Choroid plexus epithelial cell (primary cell): ENCODE measurements at regions not wholly inside any gene's neighbourhood (a gene's known extent, or its start where the extent isn't known, plus 50 kb on each side); places are given as distances from the start of the nearest gene placed in this dataset.

Experiments
- DNase-seq: peaks from one replicate; pipeline ENCODE4 v3.0.0-alpha.2; 2010; ENCODE audit warnings: low read depth
- H3K4me3 ChIP-seq: 2 replicates; pipeline ENCODE4 v1.5.1; 2011; ENCODE audit warnings: low read depth, mild to moderate bottlenecking, control low read depth, low read length, moderate library complexity
- TF ChIP-seq, protein P1 (sequence below): conservative IDR thresholded peaks from 2 replicates; pipeline ENCODE4 v1.5.1; 2011; ENCODE audit warnings: low read depth, mild to moderate bottlenecking, control low read depth, inconsistent platforms, low read length, moderate library complexity

DNA sequence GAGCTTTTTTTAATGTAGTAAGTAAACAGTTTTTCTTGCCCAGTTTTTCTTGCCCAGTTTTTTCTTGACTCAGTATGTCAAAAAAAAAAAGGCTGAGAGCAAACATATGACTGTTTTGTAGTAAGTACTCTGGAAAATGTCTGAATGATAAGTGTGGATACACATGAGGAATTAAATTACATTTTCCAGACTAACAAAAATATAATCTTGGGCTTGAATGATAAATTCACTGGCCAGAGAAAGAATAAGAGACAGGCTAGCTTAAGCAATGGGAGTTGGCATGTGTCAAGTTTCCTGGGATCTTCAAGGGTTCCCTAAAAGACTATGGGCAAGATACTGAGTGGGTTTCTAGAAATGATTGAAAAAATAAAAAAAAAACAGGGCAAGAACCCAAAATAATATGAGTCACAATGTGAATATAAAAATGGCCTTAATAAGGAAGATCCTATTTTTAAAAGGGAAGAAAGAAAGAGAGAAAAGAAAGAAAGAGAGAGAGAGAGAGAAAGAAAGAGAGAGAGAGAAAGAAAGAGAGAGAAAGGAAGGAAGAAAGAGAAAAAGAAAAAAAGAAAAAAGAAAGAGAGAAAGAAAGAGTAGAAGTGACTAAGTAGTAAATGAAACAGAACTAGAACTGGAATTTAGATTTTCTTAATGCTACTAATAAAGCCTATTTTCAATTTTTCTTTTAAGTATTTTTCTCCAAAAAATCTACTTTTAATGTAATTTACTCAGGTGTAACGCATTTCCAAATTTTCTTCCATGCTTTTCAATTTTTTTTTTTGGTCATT, 60.2 kb downstream of the TFPI2 start:
- no peak overlapping the region for H3K4me3 ChIP-seq
- no peak for DNase-seq
- TF ChIP-seq, protein P1, sequence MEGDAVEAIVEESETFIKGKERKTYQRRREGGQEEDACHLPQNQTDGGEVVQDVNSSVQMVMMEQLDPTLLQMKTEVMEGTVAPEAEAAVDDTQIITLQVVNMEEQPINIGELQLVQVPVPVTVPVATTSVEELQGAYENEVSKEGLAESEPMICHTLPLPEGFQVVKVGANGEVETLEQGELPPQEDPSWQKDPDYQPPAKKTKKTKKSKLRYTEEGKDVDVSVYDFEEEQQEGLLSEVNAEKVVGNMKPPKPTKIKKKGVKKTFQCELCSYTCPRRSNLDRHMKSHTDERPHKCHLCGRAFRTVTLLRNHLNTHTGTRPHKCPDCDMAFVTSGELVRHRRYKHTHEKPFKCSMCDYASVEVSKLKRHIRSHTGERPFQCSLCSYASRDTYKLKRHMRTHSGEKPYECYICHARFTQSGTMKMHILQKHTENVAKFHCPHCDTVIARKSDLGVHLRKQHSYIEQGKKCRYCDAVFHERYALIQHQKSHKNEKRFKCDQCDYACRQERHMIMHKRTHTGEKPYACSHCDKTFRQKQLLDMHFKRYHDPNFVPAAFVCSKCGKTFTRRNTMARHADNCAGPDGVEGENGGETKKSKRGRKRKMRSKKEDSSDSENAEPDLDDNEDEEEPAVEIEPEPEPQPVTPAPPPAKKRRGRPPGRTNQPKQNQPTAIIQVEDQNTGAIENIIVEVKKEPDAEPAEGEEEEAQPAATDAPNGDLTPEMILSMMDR, result no peak

DNA sequence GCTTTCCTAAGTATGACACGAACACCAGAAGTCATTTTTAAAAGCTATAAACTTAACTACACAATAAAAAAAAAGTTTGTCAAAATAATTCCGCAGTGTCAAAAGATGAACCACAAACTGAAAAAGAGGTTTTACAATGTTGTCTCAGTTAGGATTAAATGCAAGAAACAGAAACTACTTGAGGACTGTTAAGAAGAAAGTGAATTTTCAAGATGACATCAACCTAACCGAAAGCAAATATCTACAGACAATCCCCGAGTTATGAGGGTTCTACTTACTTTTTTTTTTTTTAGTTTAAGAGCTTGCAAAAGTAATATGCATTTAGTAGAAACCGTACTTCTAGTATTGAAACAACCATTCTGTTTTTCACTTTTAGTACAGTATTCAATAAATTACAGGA, 62.3 kb downstream of the TFPI2 start:
- TF ChIP-seq, protein P1, result no peak
- no peak for DNase-seq
- H3K4me3 ChIP-seq, result no peak overlapping the region

- no peak overlapping the region for H3K4me3 ChIP-seq
- TF ChIP-seq, protein P1, result no peak
- no peak for DNase-seq
Observed at GRCh38 chr7:93823621-93824020, 66.9 kb downstream of the TFPI2 start.

DNA sequence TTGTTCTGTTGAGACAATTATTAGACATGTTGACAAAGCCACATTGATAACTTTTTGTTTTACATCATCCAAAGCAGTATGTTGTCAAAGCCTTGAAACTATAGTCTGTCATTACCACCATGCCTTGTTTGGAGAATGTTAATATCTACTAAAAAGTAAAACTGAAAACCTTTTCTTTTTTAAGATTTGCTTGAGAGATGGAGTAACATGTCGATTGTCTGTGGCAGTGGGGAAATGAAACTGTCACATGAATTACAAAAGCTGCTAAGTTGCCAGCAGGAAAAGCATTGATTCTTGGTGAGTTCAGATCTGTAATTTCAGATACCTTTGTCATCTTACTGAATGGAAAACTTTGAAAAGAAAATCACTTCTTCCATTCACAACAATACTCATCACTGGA, 69.1 kb downstream of the TFPI2 start:
- no peak for DNase-seq
- TF ChIP-seq, protein P1, result no peak
- no peak overlapping the region for H3K4me3 ChIP-seq

DNA sequence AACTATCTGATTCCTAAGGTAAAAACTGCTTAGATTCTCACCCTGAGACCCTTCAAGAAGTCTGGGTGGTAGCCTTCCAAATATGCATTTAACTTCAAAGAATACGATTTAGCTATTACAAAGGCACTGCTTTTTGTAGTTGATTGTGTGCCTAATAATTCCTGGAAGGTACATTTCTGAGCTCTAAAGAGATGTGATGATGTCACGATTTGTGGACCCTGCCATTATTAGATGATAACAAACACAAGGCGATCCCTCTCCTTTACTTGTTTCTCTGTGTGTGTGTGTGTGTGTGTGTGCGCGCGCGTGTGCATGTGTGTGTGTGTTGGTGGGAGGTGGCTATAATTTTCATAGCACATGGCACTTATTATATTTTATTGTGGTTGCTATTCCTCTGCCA, 70.9 kb downstream of the TFPI2 start:
- no peak overlapping the region for H3K4me3 ChIP-seq
- TF ChIP-seq, protein P1, result no peak
- DNase-seq, result no peak

DNA sequence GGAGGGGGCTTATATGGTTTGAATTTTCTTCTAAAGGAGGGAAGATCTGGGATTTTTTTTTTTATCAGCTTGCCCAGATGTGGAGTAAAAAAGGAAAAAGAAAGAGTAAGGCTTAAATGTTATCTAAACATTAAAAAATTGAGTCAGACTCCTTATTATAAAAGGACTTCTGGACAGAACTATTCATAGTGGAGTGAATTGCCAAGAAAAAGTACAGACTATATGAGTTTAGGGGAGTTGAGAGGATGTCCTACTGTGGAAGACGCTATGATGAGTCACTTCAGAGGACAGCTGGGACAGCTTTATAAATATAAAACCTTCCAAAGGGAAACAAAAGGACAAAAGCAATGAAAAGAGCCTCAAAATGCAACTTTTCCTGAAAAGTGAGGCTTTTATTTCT, 73.0 kb downstream of the TFPI2 start:
- DNase-seq, result peak; percentile 13
- no peak overlapping the region for H3K4me3 ChIP-seq
- TF ChIP-seq, protein P1, result no peak

DNA sequence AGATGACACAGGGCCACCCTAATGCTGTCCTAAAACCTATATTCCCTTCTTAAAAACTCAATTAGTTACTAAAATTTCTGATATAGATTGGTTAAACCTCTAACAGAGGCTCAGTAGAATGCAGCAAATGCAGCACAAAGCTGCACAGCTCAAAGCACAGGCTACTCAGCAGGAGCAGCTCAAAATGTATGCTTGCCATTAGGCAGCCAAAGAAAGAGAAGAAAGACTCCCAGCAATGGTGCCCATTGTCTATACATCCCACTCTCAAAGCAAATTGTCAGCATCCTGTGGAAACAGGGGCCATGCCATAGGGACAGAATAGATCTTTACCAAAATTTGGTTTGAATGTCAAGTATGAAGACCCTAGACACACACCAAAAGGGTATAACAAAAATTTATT, 73.5 kb downstream of the TFPI2 start:
- TF ChIP-seq, protein P1, result no peak
- no peak for DNase-seq

More for the DNA sequence above, 73.5 kb downstream of the TFPI2 start:
- no peak overlapping the region for H3K4me3 ChIP-seq
